ENCODE measurements at regions not wholly inside any gene's neighbourhood (a gene's known extent, or its start where the extent isn't known, plus 50 kb on each side); places are given as distances from the start of the nearest gene placed in this dataset.
A peak's percentile ranks its signal among the peaks of the same experiment; 100 is the strongest.

- no peak for DNase-seq
These were observed 318.5 kb downstream of the MIAT start for GRCh38 chr22:26975865-26976264.

GRCh38 chr22:26977741-26978376 is 320.5 kb downstream of the MIAT start:
- no peak for DNase-seq

GRCh38 chr22:26979294-26979693 is 321.9 kb downstream of the MIAT start:
- no peak for DNase-seq

- DNase-seq = no peak
These were observed 323.7 kb downstream of the MIAT start for GRCh38 chr22:26981111-26981510.

GRCh38 chr22:26981541-26981940 is 324.2 kb downstream of the MIAT start:
- DNase-seq = no peak

GRCh38 chr22:26983311-26983710 is 325.9 kb downstream of the MIAT start:
- DNase-seq = no peak

GRCh38 chr22:26985206-26985605 is 327.8 kb downstream of the MIAT start:
- peak; percentile 44 for DNase-seq

- no peak for DNase-seq
These were observed 328.8 kb downstream of the MIAT start for GRCh38 chr22:26985931-26986782.

- no peak for DNase-seq
These were observed 329.5 kb downstream of the MIAT start for GRCh38 chr22:26986884-26987283.

GRCh38 chr22:26990503-26991189 is 333.3 kb downstream of the MIAT start:
- no peak for DNase-seq

GRCh38 chr22:26992556-26992955 is 335.2 kb downstream of the MIAT start:
- no peak for DNase-seq

- no peak for DNase-seq
These were observed 336.5 kb downstream of the MIAT start for GRCh38 chr22:26993886-26994285.

- DNase-seq = no peak
These were observed 337.4 kb downstream of the MIAT start for GRCh38 chr22:26994801-26995200.

GRCh38 chr22:26995235-26995634 is 337.8 kb downstream of the MIAT start:
- DNase-seq = no peak

- no peak for DNase-seq
These were observed 338.8 kb downstream of the MIAT start for GRCh38 chr22:26996154-26996553.

- no peak for DNase-seq
These were observed 340.7 kb downstream of the MIAT start for GRCh38 chr22:26998129-26998528.

GRCh38 chr22:26998716-26999115 is 341.3 kb downstream of the MIAT start:
- DNase-seq = no peak

- DNase-seq = no peak
These were observed 345.9 kb downstream of the MIAT start for GRCh38 chr22:27003297-27003696.

- no peak for DNase-seq
These were observed 347.0 kb downstream of the MIAT start for GRCh38 chr22:27004434-27004833.

- DNase-seq = no peak
These were observed 351.1 kb downstream of the MIAT start for GRCh38 chr22:27008454-27008853.

- DNase-seq = no peak
These were observed 353.7 kb downstream of the MIAT start for GRCh38 chr22:27011133-27011532.

GRCh38 chr22:27011717-27012116 is 354.3 kb downstream of the MIAT start:
- DNase-seq = no peak

GRCh38 chr22:27019827-27020226 is 362.4 kb downstream of the MIAT start:
- DNase-seq = no peak
